ENCODE measurements at regions not wholly inside any gene's neighbourhood (a gene's known extent, or its start where the extent isn't known, plus 50 kb on each side); places are given as distances from the start of the nearest gene placed in this dataset.
A peak's percentile ranks its signal among the peaks of the same experiment; 100 is the strongest.

DNA sequence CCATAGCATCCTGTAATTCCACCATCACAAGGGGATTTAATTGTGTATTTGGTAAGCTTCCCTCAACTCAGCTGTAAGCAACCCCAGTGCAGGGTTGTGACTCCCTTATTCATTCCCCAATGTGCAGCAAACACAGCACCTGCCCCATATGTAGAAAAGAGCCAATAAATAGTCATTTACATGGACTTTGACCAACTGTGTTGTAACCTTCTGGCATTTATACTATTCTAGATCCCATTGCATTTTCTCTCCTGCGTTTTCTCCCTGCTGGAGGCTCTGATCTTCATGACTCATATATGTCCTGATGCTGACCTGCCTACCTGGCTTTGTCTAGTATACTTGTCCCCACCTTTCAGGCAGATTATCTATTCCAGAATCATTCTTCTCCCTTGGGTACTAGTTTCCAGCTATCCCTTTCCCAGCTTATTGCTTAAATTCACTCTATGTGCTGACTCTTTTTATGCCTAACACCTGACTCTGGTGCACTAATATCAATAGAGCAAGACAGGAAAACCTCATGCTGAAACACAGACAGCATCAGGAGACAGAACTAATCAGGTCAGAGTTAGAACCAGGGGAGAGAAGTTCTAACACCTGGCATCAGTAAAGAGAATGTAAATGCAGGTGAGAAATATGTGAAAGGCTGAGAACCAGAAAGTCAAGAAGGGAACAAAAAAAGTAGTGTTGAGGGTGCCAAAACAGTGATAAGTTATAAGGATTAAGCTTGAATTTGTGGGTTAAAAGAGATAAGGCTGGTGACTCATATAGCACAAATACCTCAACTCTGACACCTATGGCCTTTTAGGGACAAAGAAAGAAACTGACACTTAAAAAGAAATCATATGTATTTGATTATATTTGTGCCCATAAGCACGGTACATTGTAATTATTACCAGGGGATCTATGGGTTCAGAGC, 402.7 kb downstream of the IPMK start:
- H3K79me2 ChIP-seq (ENCODE audit: low read length), result no peaks in the 10 kb centered on the region
- H3K4me2 ChIP-seq (ENCODE audit: low read depth, low read length, poor library complexity, severe bottlenecking), result no peak overlapping the region
- H4K20me1 ChIP-seq (ENCODE audit: insufficient read depth, low read depth, low read length), result no peaks in the 10 kb centered on the region

GRCh38 chr10:57849691-57850357, 417.9 kb downstream of the IPMK start:
- no peak overlapping the region for H2AFZ ChIP-seq (ENCODE audit: low read length)
- H3K9me2 ChIP-seq (replicated peaks; ENCODE audit: insufficient read depth, low read length), result no peaks in the 10 kb centered on the region
- H3K9ac ChIP-seq (ENCODE audit: low read length), result no peak overlapping the region
- H4K20me1 ChIP-seq (ENCODE audit: insufficient read depth, low read depth, low read length), result no peaks in the 10 kb centered on the region
- no peaks in the 10 kb centered on the region for H3K79me2 ChIP-seq (ENCODE audit: low read length)
- peak; percentile 40 for DNase-seq
- no peak overlapping the region for H3K4me2 ChIP-seq (ENCODE audit: low read depth, low read length, poor library complexity, severe bottlenecking)
- H3K4me3 ChIP-seq (ENCODE audit: low read length), result no peak overlapping the region
- H3K27me3 ChIP-seq (ENCODE audit: low read length), result no peaks in the 10 kb centered on the region
- no peak overlapping the region for H3K27ac ChIP-seq (ENCODE audit: low read length)
- H3K9me3 ChIP-seq (ENCODE audit: low read length), result no peaks in the 10 kb centered on the region
- H3K36me3 ChIP-seq (ENCODE audit: insufficient read depth, low read length), result no peaks in the 10 kb centered on the region
- H3K4me1 ChIP-seq (ENCODE audit: low read length), result no peaks in the 10 kb centered on the region

More for the DNA sequence above, 402.7 kb downstream of the IPMK start:
- Histone ChIP-seq H3K36me3 (ENCODE audit: insufficient read depth, low read length) (no peaks in the 10 kb centered on the region), H3K9ac (ENCODE audit: low read length) (no peak overlapping the region), H3K27ac (ENCODE audit: low read length) (no peak overlapping the region), H2AFZ (ENCODE audit: low read length) (no peak overlapping the region), H3K9me3 (ENCODE audit: low read length) (no peaks in the 10 kb centered on the region), H3K9me2 (replicated peaks; ENCODE audit: insufficient read depth, low read length) (0 out of 2 replicates have a peak, but pooled peaks cover 2% of the 10 kb centered on the region), H3K4me1 (ENCODE audit: low read length) (no peaks in the 10 kb centered on the region), H3K4me3 (ENCODE audit: low read length) (no peak overlapping the region), H3K27me3 (ENCODE audit: low read length) (no peaks in the 10 kb centered on the region)
- no peak for DNase-seq

- H3K27ac ChIP-seq (ENCODE audit: low read length), result no peak overlapping the region
- H3K4me2 ChIP-seq (ENCODE audit: low read depth, low read length, poor library complexity, severe bottlenecking), result no peak overlapping the region
- no peak for DNase-seq
- H3K27me3 ChIP-seq (ENCODE audit: low read length), result no peaks in the 10 kb centered on the region
- no peaks in the 10 kb centered on the region for H3K9me3 ChIP-seq (ENCODE audit: low read length)
- no peaks in the 10 kb centered on the region for H3K79me2 ChIP-seq (ENCODE audit: low read length)
- no peaks in the 10 kb centered on the region; the same call in 1 of the 2 replicates for H3K9me2 ChIP-seq (replicated peaks; ENCODE audit: insufficient read depth, low read length)
- no peaks in the 10 kb centered on the region for H3K36me3 ChIP-seq (ENCODE audit: insufficient read depth, low read length)
- no peaks in the 10 kb centered on the region for H4K20me1 ChIP-seq (ENCODE audit: insufficient read depth, low read depth, low read length)
- no peak overlapping the region for H3K4me3 ChIP-seq (ENCODE audit: low read length)
- H2AFZ ChIP-seq (ENCODE audit: low read length), result no peak overlapping the region
- H3K9ac ChIP-seq (ENCODE audit: low read length), result no peak overlapping the region
- no peaks in the 10 kb centered on the region for H3K4me1 ChIP-seq (ENCODE audit: low read length)
Observed at GRCh38 chr10:57846307-57847065, 421.2 kb downstream of the IPMK start.

GRCh38 chr10:57844387-57844998, 423.2 kb downstream of the IPMK start:
- H3K9me2 ChIP-seq (replicated peaks; ENCODE audit: insufficient read depth, low read length), result no peaks in the 10 kb centered on the region; the same call in 1 of the 2 replicates
- no peaks in the 10 kb centered on the region for H3K27me3 ChIP-seq (ENCODE audit: low read length)
- H3K27ac ChIP-seq (ENCODE audit: low read length), result no peak overlapping the region
- H3K79me2 ChIP-seq (ENCODE audit: low read length), result no peaks in the 10 kb centered on the region
- no peaks in the 10 kb centered on the region for H3K36me3 ChIP-seq (ENCODE audit: insufficient read depth, low read length)
- no peak for DNase-seq
- H3K4me2 ChIP-seq (ENCODE audit: low read depth, low read length, poor library complexity, severe bottlenecking), result no peak overlapping the region
- no peaks in the 10 kb centered on the region for H3K9me3 ChIP-seq (ENCODE audit: low read length)
- no peak overlapping the region for H3K4me3 ChIP-seq (ENCODE audit: low read length)
- H3K9ac ChIP-seq (ENCODE audit: low read length), result no peak overlapping the region
- no peaks in the 10 kb centered on the region for H4K20me1 ChIP-seq (ENCODE audit: insufficient read depth, low read depth, low read length)
- H3K4me1 ChIP-seq (ENCODE audit: low read length), result no peaks in the 10 kb centered on the region
- H2AFZ ChIP-seq (ENCODE audit: low read length), result no peak overlapping the region

- Histone ChIP-seq H4K20me1 (ENCODE audit: insufficient read depth, low read depth, low read length) (no peaks in the 10 kb centered on the region), H3K9ac (ENCODE audit: low read length) (no peak overlapping the region), H3K36me3 (ENCODE audit: insufficient read depth, low read length) (no peaks in the 10 kb centered on the region), H3K9me2 (replicated peaks; ENCODE audit: insufficient read depth, low read length) (no peaks in the 10 kb centered on the region), H3K79me2 (ENCODE audit: low read length) (no peaks in the 10 kb centered on the region), H3K27ac (ENCODE audit: low read length) (no peak overlapping the region), H2AFZ (ENCODE audit: low read length) (no peak overlapping the region), H3K27me3 (ENCODE audit: low read length) (0 out of 2 replicates have a peak, but pooled peaks cover 2% of the 10 kb centered on the region), H3K4me3 (ENCODE audit: low read length) (no peak overlapping the region), H3K4me1 (ENCODE audit: low read length) (no peaks in the 10 kb centered on the region), H3K4me2 (ENCODE audit: low read depth, low read length, poor library complexity, severe bottlenecking) (no peak overlapping the region), H3K9me3 (ENCODE audit: low read length) (no peaks in the 10 kb centered on the region)
- DNase-seq, result no peak
Observed at GRCh38 chr10:57830877-57831560, 436.7 kb downstream of the IPMK start.

DNA sequence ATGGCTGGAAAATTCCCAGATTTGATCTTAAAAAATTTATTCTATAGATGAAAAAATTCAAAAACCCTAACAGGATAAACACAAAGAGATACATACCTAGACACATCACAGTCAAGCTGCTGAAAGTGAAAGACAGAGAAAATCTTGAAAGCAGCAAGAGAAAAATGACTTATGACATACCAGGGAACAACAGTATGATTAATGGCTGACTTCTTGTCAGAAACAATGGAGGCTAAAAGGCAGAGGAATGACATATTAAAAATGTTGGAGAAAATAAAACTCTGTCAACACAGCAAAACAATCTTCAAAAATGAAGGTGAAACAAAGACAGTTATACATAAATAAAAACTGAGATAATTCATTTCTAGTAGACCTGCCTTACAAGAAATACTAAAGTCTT, 442.7 kb downstream of the IPMK start:
- no peaks in the 10 kb centered on the region for H3K9me2 ChIP-seq (replicated peaks; ENCODE audit: insufficient read depth, low read length)
- no peak overlapping the region for H3K4me2 ChIP-seq (ENCODE audit: low read depth, low read length, poor library complexity, severe bottlenecking)
- no peak for DNase-seq
- no peaks in the 10 kb centered on the region for H4K20me1 ChIP-seq (ENCODE audit: insufficient read depth, low read depth, low read length)
- no peaks in the 10 kb centered on the region for H3K79me2 ChIP-seq (ENCODE audit: low read length)
- H2AFZ ChIP-seq (ENCODE audit: low read length), result no peak overlapping the region
- H3K4me3 ChIP-seq (ENCODE audit: low read length), result no peak overlapping the region
- H3K27me3 ChIP-seq (ENCODE audit: low read length), result no peaks in the 10 kb centered on the region
- no peak overlapping the region for H3K9ac ChIP-seq (ENCODE audit: low read length)
- H3K4me1 ChIP-seq (ENCODE audit: low read length), result no peaks in the 10 kb centered on the region
- no peak overlapping the region for H3K27ac ChIP-seq (ENCODE audit: low read length)
- H3K36me3 ChIP-seq (ENCODE audit: insufficient read depth, low read length), result no peaks in the 10 kb centered on the region
- no peaks in the 10 kb centered on the region for H3K9me3 ChIP-seq (ENCODE audit: low read length)

DNA sequence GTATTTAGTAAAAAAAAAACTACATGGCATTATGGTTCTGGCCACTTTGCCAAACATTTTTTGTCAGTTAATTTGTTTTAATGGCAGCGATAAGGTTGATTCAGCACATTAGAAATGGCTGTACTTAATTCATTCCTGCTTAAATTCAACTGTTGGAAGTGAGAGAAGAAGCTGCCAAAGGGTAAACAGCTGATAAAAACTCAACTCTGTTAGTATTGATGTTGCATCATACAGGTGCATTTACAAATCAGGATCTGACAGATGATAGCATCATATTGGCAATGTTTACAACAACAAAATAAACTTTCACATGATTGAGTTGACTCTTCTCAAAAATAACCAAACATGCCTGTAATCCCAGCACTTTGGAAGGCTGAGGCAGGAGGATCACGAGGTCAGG, 444.3 kb downstream of the IPMK start:
- Histone ChIP-seq H4K20me1 (ENCODE audit: insufficient read depth, low read depth, low read length) (no peaks in the 10 kb centered on the region), H3K27ac (ENCODE audit: low read length) (no peak overlapping the region)
- no peak for DNase-seq

More for the DNA sequence above, 444.3 kb downstream of the IPMK start:
- Histone ChIP-seq H3K79me2 (ENCODE audit: low read length) (no peaks in the 10 kb centered on the region), H3K9me3 (ENCODE audit: low read length) (no peaks in the 10 kb centered on the region), H3K27me3 (ENCODE audit: low read length) (no peaks in the 10 kb centered on the region), H3K4me2 (ENCODE audit: low read depth, low read length, poor library complexity, severe bottlenecking) (no peak overlapping the region), H2AFZ (ENCODE audit: low read length) (no peak overlapping the region), H3K9me2 (replicated peaks; ENCODE audit: insufficient read depth, low read length) (no peaks in the 10 kb centered on the region), H3K9ac (ENCODE audit: low read length) (no peak overlapping the region), H3K4me1 (ENCODE audit: low read length) (no peaks in the 10 kb centered on the region), H3K36me3 (ENCODE audit: insufficient read depth, low read length) (no peaks in the 10 kb centered on the region), H3K4me3 (ENCODE audit: low read length) (no peak overlapping the region)
